ENCODE measurements at regions not wholly inside any gene's neighbourhood (a gene's known extent, or its start where the extent isn't known, plus 50 kb on each side); places are given as distances from the start of the nearest gene placed in this dataset.
"Not testable (repeated sequence)": the region's sequence is repeated elsewhere in the genome, so short reads cannot be mapped to it uniquely, and the experiment has no call there.

GRCh38 chr7:24151944-24152343, 132.0 kb upstream of the NPY start:
- Mint-ChIP-seq H3K36me3 (ENCODE audit: low read depth) (no peaks in the 10 kb centered on the region), H3K9me3 (peaks cover 10% of the 10 kb centered on the region), H3K27ac (no peak overlapping the region), H3K4me3 (no peak overlapping the region), H3K4me1 (no peaks in the 10 kb centered on the region), H3K27me3 (no peaks in the 10 kb centered on the region)
- ChIA-PET POLR2A (no interaction called here), CTCF (no interaction called here)
- no peak for DNase-seq

- Mint-ChIP-seq H3K27ac (no peak overlapping the region), H3K4me3 (no peak overlapping the region), H3K27me3 (no peaks in the 10 kb centered on the region), H3K36me3 (ENCODE audit: low read depth) (no peaks in the 10 kb centered on the region), H3K4me1 (no peaks in the 10 kb centered on the region), H3K9me3 (peaks cover 10% of the 10 kb centered on the region)
- DNase-seq, result no peak
- POLR2A ChIA-PET, result no interaction called here
- CTCF ChIA-PET, result no interaction called here
Measured at GRCh38 chr7:24152356-24152755, 131.6 kb upstream of the NPY start.

- Mint-ChIP-seq H3K27ac (no peak overlapping the region), H3K36me3 (ENCODE audit: low read depth) (no peaks in the 10 kb centered on the region), H3K4me3 (no peak overlapping the region), H3K4me1 (no peaks in the 10 kb centered on the region), H3K9me3 (peaks cover 10% of the 10 kb centered on the region), H3K27me3 (no peaks in the 10 kb centered on the region)
- ChIA-PET POLR2A (no interaction called here), CTCF (no interaction called here)
- DNase-seq, result no peak
Measured at GRCh38 chr7:24152877-24153472, 131.0 kb upstream of the NPY start.

GRCh38 chr7:24157666-24158065, 126.3 kb upstream of the NPY start:
- CTCF ChIA-PET, result no interaction called here
- Mint-ChIP-seq H3K27ac (no peak overlapping the region), H3K27me3 (no peaks in the 10 kb centered on the region), H3K4me1 (no peaks in the 10 kb centered on the region), H3K9me3 (peaks cover 3% of the 10 kb centered on the region), H3K36me3 (ENCODE audit: low read depth) (no peaks in the 10 kb centered on the region), H3K4me3 (no peak overlapping the region)
- DNase-seq, result no peak
- POLR2A ChIA-PET, result no interaction called here

GRCh38 chr7:24158975-24159374, 125.0 kb upstream of the NPY start:
- H3K9me3 Mint-ChIP-seq, result peaks cover 3% of the 10 kb centered on the region
- no peak for DNase-seq
- H3K27me3 Mint-ChIP-seq, result no peaks in the 10 kb centered on the region
- POLR2A ChIA-PET, result no interaction called here
- no peak overlapping the region for H3K4me3 Mint-ChIP-seq
- no peaks in the 10 kb centered on the region for H3K4me1 Mint-ChIP-seq
- H3K27ac Mint-ChIP-seq, result no peak overlapping the region
- CTCF ChIA-PET, result no interaction called here
- no peaks in the 10 kb centered on the region for H3K36me3 Mint-ChIP-seq (ENCODE audit: low read depth)

- H3K27me3 Mint-ChIP-seq, result no peaks in the 10 kb centered on the region
- H3K4me1 Mint-ChIP-seq, result no peaks in the 10 kb centered on the region
- no peak for DNase-seq
- no peaks in the 10 kb centered on the region for H3K36me3 Mint-ChIP-seq (ENCODE audit: low read depth)
- no peak overlapping the region for H3K4me3 Mint-ChIP-seq
- no peak overlapping the region for H3K27ac Mint-ChIP-seq
- POLR2A ChIA-PET, result no interaction called here
- H3K9me3 Mint-ChIP-seq, result peaks cover 3% of the 10 kb centered on the region
- CTCF ChIA-PET, result no interaction called here
Measured at GRCh38 chr7:24164401-24164800, 119.6 kb upstream of the NPY start.

GRCh38 chr7:24169077-24169624, 114.8 kb upstream of the NPY start:
- H3K36me3 Mint-ChIP-seq (ENCODE audit: low read depth), result no peaks in the 10 kb centered on the region
- no peak overlapping the region for H3K4me3 Mint-ChIP-seq
- CTCF ChIA-PET, result no interaction called here
- no peaks in the 10 kb centered on the region for H3K9me3 Mint-ChIP-seq
- DNase-seq, result no peak
- H3K27ac Mint-ChIP-seq, result no peak overlapping the region
- no peaks in the 10 kb centered on the region for H3K27me3 Mint-ChIP-seq
- H3K4me1 Mint-ChIP-seq, result no peaks in the 10 kb centered on the region
- POLR2A ChIA-PET, result no interaction called here

- H3K4me3 Mint-ChIP-seq; DNase-seq; H3K27me3 Mint-ChIP-seq; H3K9me3 Mint-ChIP-seq; H3K4me1 Mint-ChIP-seq; POLR2A ChIA-PET; H3K27ac Mint-ChIP-seq; CTCF ChIA-PET; H3K36me3 Mint-ChIP-seq (ENCODE audit: low read depth): not testable (repeated sequence)
Measured at GRCh38 chr7:24171951-24172350, 112.0 kb upstream of the NPY start.

- no peak for DNase-seq
- ChIA-PET POLR2A (no interaction called here), CTCF (no interaction called here)
- H3K36me3 Mint-ChIP-seq (ENCODE audit: low read depth), result no peaks in the 10 kb centered on the region
- peaks cover 2% of the 10 kb centered on the region for H3K27me3 Mint-ChIP-seq
- H3K4me1 Mint-ChIP-seq, result no peaks in the 10 kb centered on the region
- H3K4me3 Mint-ChIP-seq, result no peak overlapping the region
- no peaks in the 10 kb centered on the region for H3K9me3 Mint-ChIP-seq
- H3K27ac Mint-ChIP-seq, result no peak overlapping the region
Measured at GRCh38 chr7:24172856-24173255, 111.1 kb upstream of the NPY start.

GRCh38 chr7:24175603-24176002, 108.4 kb upstream of the NPY start:
- peaks cover 2% of the 10 kb centered on the region for H3K27me3 Mint-ChIP-seq
- CTCF ChIA-PET, result no interaction called here
- POLR2A ChIA-PET, result no interaction called here
- no peak overlapping the region for H3K4me3 Mint-ChIP-seq
- H3K9me3 Mint-ChIP-seq, result no peaks in the 10 kb centered on the region
- no peak for DNase-seq
- no peaks in the 10 kb centered on the region for H3K36me3 Mint-ChIP-seq (ENCODE audit: low read depth)
- no peaks in the 10 kb centered on the region for H3K4me1 Mint-ChIP-seq
- H3K27ac Mint-ChIP-seq, result no peak overlapping the region

GRCh38 chr7:24178811-24179570, 105.0 kb upstream of the NPY start:
- POLR2A ChIA-PET, result no interaction called here
- no peak overlapping the region for H3K27ac Mint-ChIP-seq
- H3K27me3 Mint-ChIP-seq, result peaks cover 2% of the 10 kb centered on the region
- no peaks in the 10 kb centered on the region for H3K4me1 Mint-ChIP-seq
- H3K9me3 Mint-ChIP-seq, result no peaks in the 10 kb centered on the region
- CTCF ChIA-PET, result no interaction called here
- no peak for DNase-seq
- H3K4me3 Mint-ChIP-seq, result no peak overlapping the region
- no peaks in the 10 kb centered on the region for H3K36me3 Mint-ChIP-seq (ENCODE audit: low read depth)

- H3K9me3 Mint-ChIP-seq, result no peaks in the 10 kb centered on the region
- no peaks in the 10 kb centered on the region for H3K36me3 Mint-ChIP-seq (ENCODE audit: low read depth)
- no peaks in the 10 kb centered on the region for H3K4me1 Mint-ChIP-seq
- H3K4me3 Mint-ChIP-seq, result no peak overlapping the region
- CTCF ChIA-PET, result interaction anchor here (0.7 kb wide), 1 partner anchor 773 kb away, joined by 3 read pairs; no protein-coding TSS in a partner anchor
- peaks cover 10% of the 10 kb centered on the region for H3K27me3 Mint-ChIP-seq
- H3K27ac Mint-ChIP-seq, result no peak overlapping the region
- no peak for DNase-seq
- POLR2A ChIA-PET, result no interaction called here
Measured at GRCh38 chr7:24191362-24191761, 92.6 kb upstream of the NPY start.

- Mint-ChIP-seq H3K36me3 (ENCODE audit: low read depth) (no peaks in the 10 kb centered on the region), H3K27ac (no peak overlapping the region), H3K27me3 (peaks cover 10% of the 10 kb centered on the region), H3K4me1 (no peaks in the 10 kb centered on the region), H3K4me3 (no peak overlapping the region), H3K9me3 (no peaks in the 10 kb centered on the region)
- ChIA-PET POLR2A (no interaction called here), CTCF (interaction anchor here (0.7 kb wide), 1 partner anchor 774 kb away, joined by 3 read pairs; no protein-coding TSS in a partner anchor)
- no peak for DNase-seq
Measured at GRCh38 chr7:24192053-24192452, 91.9 kb upstream of the NPY start.

GRCh38 chr7:24192691-24193090, 91.3 kb upstream of the NPY start:
- no peaks in the 10 kb centered on the region for H3K9me3 Mint-ChIP-seq

More at GRCh38 chr7:24192691-24193090, 91.3 kb upstream of the NPY start:
- Mint-ChIP-seq H3K27me3 (peaks cover 7% of the 10 kb centered on the region), H3K4me1 (no peaks in the 10 kb centered on the region), H3K4me3 (no peak overlapping the region), H3K27ac (no peak overlapping the region), H3K36me3 (ENCODE audit: low read depth) (no peaks in the 10 kb centered on the region)
- CTCF ChIA-PET, result no interaction called here
- POLR2A ChIA-PET, result no interaction called here
- no peak for DNase-seq
